GM23338 (cell line): ENCODE measurements at regions not wholly inside any gene's neighbourhood (a gene's known extent, or its start where the extent isn't known, plus 50 kb on each side); places are given as distances from the start of the nearest gene placed in this dataset.

Source experiments
- ATAC-seq: fragments of 200-7000 bp; cut with Tn5 transposase; 3 replicates; pipeline ENCODE4 v1.9.1; 2020
- DNase-seq: peaks from one replicate; pipeline ENCODE4 v3.0.0-alpha.2; 2015; ENCODE audit warnings: low spot score
- H2AFZ ChIP-seq: fragments of 200-600 bp; sonication (generic); 2 replicates; pipeline ENCODE4 v1.8.0; 2016; ENCODE audit warnings: antibody characterized with exemption, mild to moderate bottlenecking, moderate library complexity
- H3F3A ChIP-seq: fragments of 200-600 bp; sonication (generic); replicated peaks from 2 replicates; pipeline ENCODE4 v1.8.0; 2017; ENCODE audit warnings: antibody characterized with exemption, mixed run types, low read depth
- H3K27ac ChIP-seq: fragments of 200-600 bp; sonication (generic); 2 replicates; pipeline ENCODE4 v1.6.1; 2016; ENCODE audit warnings: low read depth
- H3K27me3 ChIP-seq: fragments of 200-600 bp; sonication (generic); 2 replicates; pipeline ENCODE4 v1.8.0; 2016; ENCODE audit warnings: mild to moderate bottlenecking, mixed run types, moderate library complexity; ENCODE audit not compliant: insufficient read depth
- H3K36me3 ChIP-seq: fragments of 200-600 bp; sonication (generic); 2 replicates; pipeline ENCODE4 v1.8.0; 2016; ENCODE audit warnings: mild to moderate bottlenecking; ENCODE audit not compliant: insufficient read depth
- H3K4me1 ChIP-seq: fragments of 200-600 bp; sonication (generic); 2 replicates; pipeline ENCODE4 v1.8.0; 2016; ENCODE audit warnings: mild to moderate bottlenecking, moderate library complexity; ENCODE audit not compliant: insufficient read depth
- H3K4me2 ChIP-seq: fragments of 200-600 bp; sonication (generic); 2 replicates; pipeline ENCODE4 v1.7.1; 2017; ENCODE audit warnings: mixed run types
- H3K4me3 ChIP-seq: fragments of 200-600 bp; sonication (generic); 2 replicates; pipeline ENCODE4 v1.6.1; 2016; ENCODE audit warnings: mixed run types
- H3K79me2 ChIP-seq: fragments of 200-600 bp; sonication (generic); replicated peaks from 2 replicates; pipeline ENCODE4 v1.8.0; 2017; ENCODE audit warnings: mild to moderate bottlenecking; ENCODE audit not compliant: insufficient read depth
- H3K9me2 ChIP-seq: fragments of 200-600 bp; sonication (generic); 2 replicates; pipeline ENCODE4 v1.8.0; 2017; ENCODE audit not compliant: insufficient read depth
- H4K20me1 ChIP-seq: fragments of 200-600 bp; sonication (generic); replicated peaks from 2 replicates; pipeline ENCODE4 v1.8.0; 2017; ENCODE audit warnings: mild to moderate bottlenecking; ENCODE audit not compliant: insufficient read depth
- H3K27ac Mint-ChIP-seq: 2 replicates; pipeline ENCODE4 v1.8.0; 2020; ENCODE audit warnings: inconsistent platforms, mild to moderate bottlenecking, moderate library complexity, mixed read lengths
- H3K27me3 Mint-ChIP-seq: 3 replicates; pipeline ENCODE4 v1.8.0; 2022; ENCODE audit warnings: low read depth, mild to moderate bottlenecking, moderate library complexity, mixed read lengths, inconsistent platforms; ENCODE audit not compliant: insufficient read depth, poor library complexity
- H3K36me3 Mint-ChIP-seq: 3 replicates; pipeline ENCODE4 v1.8.0; 2021; ENCODE audit warnings: low read depth, mild to moderate bottlenecking, inconsistent platforms, moderate library complexity, mixed read lengths
- H3K4me1 Mint-ChIP-seq: 3 replicates; pipeline ENCODE4 v1.8.0; 2020; ENCODE audit warnings: mild to moderate bottlenecking, inconsistent platforms, mixed read lengths
- H3K4me3 Mint-ChIP-seq: 3 replicates; pipeline ENCODE4 v1.8.0; 2021; ENCODE audit warnings: moderate library complexity, mild to moderate bottlenecking, inconsistent platforms, mixed read lengths
- H3K9me3 Mint-ChIP-seq: 3 replicates; pipeline ENCODE4 v1.8.0; 2020; ENCODE audit warnings: moderate library complexity, mild to moderate bottlenecking, inconsistent platforms, mixed read lengths
- CREB1 ChIP-seq: fragments of 250-450 bp; sonication (Bioruptor Pico); IDR thresholded peaks from 2 replicates; pipeline ENCODE4 v1.5.0; 2020; ENCODE audit warnings: low read depth, mild to moderate bottlenecking, moderate library complexity
- CTCF ChIP-seq, 2 experiments: fragments of 200-600 bp in 1 of 2; sonication (generic) in 1 of 2; conservative IDR thresholded peaks; 2 replicates each; pipeline versions ENCODE4 v1.5.1 to v1.6.1; 2016 to 2017; ENCODE audit warnings: antibody characterized with exemption in 2 of 2, low read depth in 2 of 2, mild to moderate bottlenecking in 2 of 2, moderate library complexity in 1 of 2
- ETS1 ChIP-seq: IDR thresholded peaks from 2 replicates; pipeline ENCODE4 v1.6.1; 2016; ENCODE audit warnings: antibody characterized with exemption
- NANOG ChIP-seq: IDR thresholded peaks from 2 replicates; pipeline ENCODE4 v1.6.1; 2016; ENCODE audit warnings: antibody characterized with exemption, borderline replicate concordance
- STAT1 ChIP-seq: IDR thresholded peaks from one replicate; pipeline ENCODE4 v1.6.1; 2016; ENCODE audit warnings: antibody characterized with exemption; ENCODE audit not compliant: unreplicated experiment
- ZNF114 ChIP-seq: fragments of 250-450 bp; sonication (Bioruptor Pico); IDR thresholded peaks from 2 replicates; pipeline ENCODE4 v1.5.0; 2020; ENCODE audit warnings: mild to moderate bottlenecking, moderate library complexity
- ZNF331 ChIP-seq: fragments of 250-450 bp; sonication (Bioruptor Pico); IDR thresholded peaks from 2 replicates; pipeline ENCODE4 v1.5.0; 2020; ENCODE audit warnings: low read depth, mild to moderate bottlenecking, moderate library complexity
- ZNF462 ChIP-seq: fragments of 250-450 bp; sonication (Bioruptor Pico); IDR thresholded peaks from 2 replicates; pipeline ENCODE4 v1.5.0; 2020; ENCODE audit warnings: mild to moderate bottlenecking, moderate library complexity

- H3K27me3 ChIP-seq = no peaks in the 10 kb centered on the region
- H3K4me3 Mint-ChIP-seq = no peak overlapping the region
- no peaks in the 10 kb centered on the region for H4K20me1 ChIP-seq
- no peak overlapping the region for H2AFZ ChIP-seq
- H3K79me2 ChIP-seq = no peaks in the 10 kb centered on the region
- H3K9me3 Mint-ChIP-seq = no peaks in the 10 kb centered on the region
- DNase-seq (no peak), ATAC-seq (no peak)
- no peaks in the 10 kb centered on the region for H3K36me3 ChIP-seq
- no peaks in the 10 kb centered on the region for H3K4me1 Mint-ChIP-seq
- no peak overlapping the region for H3K27ac ChIP-seq
- TF ChIP-seq CREB1 (CRISPR knock-in tag) = no peak
- TF ChIP-seq NANOG = no peak
- no peak for TF ChIP-seq STAT1
- no peak for TF ChIP-seq ETS1
- no peak overlapping the region for H3K27ac Mint-ChIP-seq
- H3K27me3 Mint-ChIP-seq = peaks cover 4% of the 10 kb centered on the region
- H3K36me3 Mint-ChIP-seq = no peaks in the 10 kb centered on the region; the same call in 2 of the 3 replicates
- no peaks in the 10 kb centered on the region for H3F3A ChIP-seq
- no peak overlapping the region for H3K4me3 ChIP-seq
- no peak overlapping the region for H3K4me2 ChIP-seq
- H3K9me2 ChIP-seq = 0 out of 2 replicates have a peak, but pooled peaks cover 8% of the 10 kb centered on the region
- H3K4me1 ChIP-seq = no peaks in the 10 kb centered on the region
These were observed 238.4 kb upstream of the MYO3A start for GRCh38 chr10:25695586-25695985.

- Histone ChIP-seq H3K9me2 (0 out of 2 replicates have a peak, but pooled peaks cover 8% of the 10 kb centered on the region), H3K4me1 (no peaks in the 10 kb centered on the region), H3F3A (no peaks in the 10 kb centered on the region), H3K36me3 (no peaks in the 10 kb centered on the region), H4K20me1 (no peaks in the 10 kb centered on the region), H3K4me3 (no peak overlapping the region), H3K79me2 (no peaks in the 10 kb centered on the region), H3K27ac (no peak overlapping the region), H3K27me3 (no peaks in the 10 kb centered on the region), H3K4me2 (no peak overlapping the region), H2AFZ (no peak overlapping the region)
- Mint-ChIP-seq H3K36me3 (no peaks in the 10 kb centered on the region; the same call in 2 of the 3 replicates), H3K27ac (no peak overlapping the region), H3K4me3 (no peak overlapping the region), H3K9me3 (no peaks in the 10 kb centered on the region), H3K27me3 (peaks cover 4% of the 10 kb centered on the region), H3K4me1 (no peaks in the 10 kb centered on the region)
- ATAC-seq (peak; percentile 47), DNase-seq (peak; percentile 39)
- peak; percentile 52 to 67 for TF ChIP-seq CTCF (conservative IDR thresholded peaks at IDR 0.05; ENCODE audit: low read depth in 2 of 2)
- TF ChIP-seq NANOG = no peak
- no peak for TF ChIP-seq ETS1
- no peak for TF ChIP-seq ZNF114 (CRISPR knock-in tag)
- TF ChIP-seq ZNF331 = no peak
- no peak for TF ChIP-seq ZNF462
These were observed 237.9 kb upstream of the MYO3A start for GRCh38 chr10:25696013-25696708.
